ENCODE measurements at regions not wholly inside any gene's neighbourhood (a gene's known extent, or its start where the extent isn't known, plus 50 kb on each side); places are given as distances from the start of the nearest gene placed in this dataset.

- DNase-seq = no peak
- ATAC-seq = no peak
- intact Hi-C loops (cut with DNase I) = no loop called here
Observed at GRCh38 chr5:89005990-89006389, 123.0 kb upstream of the MEF2C start.

- no peak for ATAC-seq
- DNase-seq = no peak
- intact Hi-C loops (cut with DNase I) = no loop called here
Observed at GRCh38 chr5:89004379-89004778, 121.4 kb upstream of the MEF2C start.

GRCh38 chr5:89003563-89004036, 120.6 kb upstream of the MEF2C start:
- intact Hi-C loops (cut with DNase I) = no loop called here
- ATAC-seq = no peak
- DNase-seq = no peak

GRCh38 chr5:88999853-89000252, 116.9 kb upstream of the MEF2C start:
- intact Hi-C loops (cut with DNase I) = no loop called here
- no peak for ATAC-seq
- no peak for DNase-seq

GRCh38 chr5:88997937-88998336, 115.0 kb upstream of the MEF2C start:
- ATAC-seq = no peak
- no peak for DNase-seq
- intact Hi-C loops (cut with DNase I) = no loop called here

GRCh38 chr5:88984040-88984439, 101.1 kb upstream of the MEF2C start:
- intact Hi-C loops (cut with DNase I) = no loop called here
- DNase-seq (no peak), ATAC-seq (no peak)

- intact Hi-C loops (cut with DNase I) = no loop called here
- ATAC-seq (no peak), DNase-seq (no peak)
Observed at GRCh38 chr5:88979726-88980125, 96.7 kb upstream of the MEF2C start.

- DNase-seq = no peak
- no peak for ATAC-seq
- intact Hi-C loops (cut with DNase I) = no loop called here
Observed at GRCh38 chr5:88979244-88979643, 96.3 kb upstream of the MEF2C start.

- DNase-seq = no peak
- intact Hi-C loops (cut with DNase I) = no loop called here
Observed at GRCh38 chr5:88976914-88977313, 93.9 kb upstream of the MEF2C start.

GRCh38 chr5:88967633-88968585, 84.9 kb upstream of the MEF2C start:
- ATAC-seq (no peak), DNase-seq (no peak)
- intact Hi-C loops (cut with DNase I) = no loop called here

More at GRCh38 chr5:88976914-88977313, 93.9 kb upstream of the MEF2C start:
- ATAC-seq = no peak

GRCh38 chr5:88964831-88965230, 81.8 kb upstream of the MEF2C start:
- DNase-seq (no peak), ATAC-seq (no peak)
- intact Hi-C loops (cut with DNase I) = no loop called here

- no peak for DNase-seq
- intact Hi-C loops (cut with DNase I) = no loop called here
- ATAC-seq = no peak
Observed at GRCh38 chr5:88957013-88957412, 74.0 kb upstream of the MEF2C start.

GRCh38 chr5:88956416-88956815, 73.4 kb upstream of the MEF2C start:
- intact Hi-C loops (cut with DNase I) = no loop called here
- DNase-seq (no peak), ATAC-seq (no peak)

GRCh38 chr5:88955403-88955802, 72.4 kb upstream of the MEF2C start:
- DNase-seq (no peak), ATAC-seq (peak in 1 of 2 donors; percentile 39)
- intact Hi-C loops (cut with DNase I) = no loop called here

- ATAC-seq = no peak
- intact Hi-C loops (cut with DNase I) = no loop called here
- no peak for DNase-seq
Observed at GRCh38 chr5:88954511-88954910, 71.5 kb upstream of the MEF2C start.

- intact Hi-C loops (cut with DNase I) = no loop called here
Observed at GRCh38 chr5:88952996-88953643, 70.1 kb upstream of the MEF2C start.

GRCh38 chr5:88952344-88952743, 69.4 kb upstream of the MEF2C start:
- intact Hi-C loops (cut with DNase I) = no loop called here
- DNase-seq (no peak), ATAC-seq (peak; percentile 55 to 59)

More at GRCh38 chr5:88952996-88953643, 70.1 kb upstream of the MEF2C start:
- DNase-seq = no peak
- no peak for ATAC-seq

GRCh38 chr5:88951457-88951856, 68.5 kb upstream of the MEF2C start:
- ATAC-seq = no peak
- intact Hi-C loops (cut with DNase I) = no loop called here
- DNase-seq = no peak

- no peak for ATAC-seq
- intact Hi-C loops (cut with DNase I) = no loop called here
- DNase-seq = no peak
Observed at GRCh38 chr5:88948746-88949600, 66.0 kb upstream of the MEF2C start.
